ENCODE measurements at regions not wholly inside any gene's neighbourhood (a gene's known extent, or its start where the extent isn't known, plus 50 kb on each side); places are given as distances from the start of the nearest gene placed in this dataset.

DNA sequence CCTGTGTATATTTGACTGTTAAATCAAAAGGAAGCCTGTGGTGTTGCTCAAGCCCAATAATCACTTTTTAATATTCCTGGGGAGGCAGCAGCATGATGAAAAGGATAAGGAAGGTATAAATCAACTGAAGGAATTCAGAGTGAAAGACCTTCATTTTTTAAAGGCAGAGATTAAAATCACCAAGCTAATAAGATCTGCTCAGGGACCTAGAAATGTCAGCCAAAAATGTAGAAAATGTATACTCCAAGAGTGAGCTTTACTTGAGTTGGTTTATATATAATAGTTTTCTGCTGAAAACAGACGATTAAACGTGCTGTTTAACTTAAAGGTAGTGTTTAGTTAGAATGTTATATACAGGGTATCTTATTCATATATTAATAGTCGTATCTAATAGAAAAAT lies 549.3 kb downstream of the IQCM start:
- Histone ChIP-seq H3K27me3 (no peaks in the 10 kb centered on the region), H3K36me3 (no peaks in the 10 kb centered on the region), H3K4me3 (no peak overlapping the region), H3K9me3 (no peaks in the 10 kb centered on the region), H3K27ac (no peak overlapping the region), H3K4me1 (no peaks in the 10 kb centered on the region)
- WGBS, result 69% methylated on average over 3 of the region's 3 CpGs
- DNase-seq (ENCODE audit: low spot score in 2 of 2), result no peak
- TF ChIP-seq EP300 (IDR thresholded peaks at IDR 0.05), result no peak

DNA sequence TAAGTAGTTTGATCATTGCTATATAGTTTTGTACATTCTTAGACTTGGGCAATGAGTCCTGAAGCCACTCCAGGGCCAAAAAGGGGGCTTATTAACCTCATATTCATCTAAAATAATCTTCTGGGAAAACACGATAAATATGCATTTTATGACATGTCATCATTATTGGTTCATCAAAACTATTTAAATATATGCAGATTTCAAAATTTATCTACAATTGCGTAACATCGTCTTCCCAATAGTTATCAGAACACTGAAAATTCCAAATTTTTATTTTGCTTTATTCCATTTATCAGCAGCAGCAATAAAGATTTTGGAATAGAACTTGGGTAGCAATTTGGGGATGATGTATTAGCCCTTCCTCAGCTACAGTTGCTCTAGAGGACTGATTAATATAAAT lies 550.0 kb downstream of the IQCM start:
- WGBS, result 94% methylated on average over 3 of the region's 3 CpGs
- no peak for DNase-seq (ENCODE audit: low spot score in 2 of 2)
- TF ChIP-seq POLR2A (IDR thresholded peaks at IDR 0.05), result no peak
- TF ChIP-seq POLR2AphosphoS5 (IDR thresholded peaks at IDR 0.05), result no peak
- no peak for TF ChIP-seq EP300 (IDR thresholded peaks at IDR 0.05)
- TF ChIP-seq, protein P1, sequence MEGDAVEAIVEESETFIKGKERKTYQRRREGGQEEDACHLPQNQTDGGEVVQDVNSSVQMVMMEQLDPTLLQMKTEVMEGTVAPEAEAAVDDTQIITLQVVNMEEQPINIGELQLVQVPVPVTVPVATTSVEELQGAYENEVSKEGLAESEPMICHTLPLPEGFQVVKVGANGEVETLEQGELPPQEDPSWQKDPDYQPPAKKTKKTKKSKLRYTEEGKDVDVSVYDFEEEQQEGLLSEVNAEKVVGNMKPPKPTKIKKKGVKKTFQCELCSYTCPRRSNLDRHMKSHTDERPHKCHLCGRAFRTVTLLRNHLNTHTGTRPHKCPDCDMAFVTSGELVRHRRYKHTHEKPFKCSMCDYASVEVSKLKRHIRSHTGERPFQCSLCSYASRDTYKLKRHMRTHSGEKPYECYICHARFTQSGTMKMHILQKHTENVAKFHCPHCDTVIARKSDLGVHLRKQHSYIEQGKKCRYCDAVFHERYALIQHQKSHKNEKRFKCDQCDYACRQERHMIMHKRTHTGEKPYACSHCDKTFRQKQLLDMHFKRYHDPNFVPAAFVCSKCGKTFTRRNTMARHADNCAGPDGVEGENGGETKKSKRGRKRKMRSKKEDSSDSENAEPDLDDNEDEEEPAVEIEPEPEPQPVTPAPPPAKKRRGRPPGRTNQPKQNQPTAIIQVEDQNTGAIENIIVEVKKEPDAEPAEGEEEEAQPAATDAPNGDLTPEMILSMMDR (IDR thresholded peaks at IDR 0.05), result no peak
- no peaks in the 10 kb centered on the region for H3K4me1 ChIP-seq
- no peaks in the 10 kb centered on the region for H3K27me3 ChIP-seq
- H3K9me3 ChIP-seq, result no peaks in the 10 kb centered on the region
- no peaks in the 10 kb centered on the region for H3K36me3 ChIP-seq
- no peak overlapping the region for H3K27ac ChIP-seq
- no peak overlapping the region for H3K4me3 ChIP-seq

DNA sequence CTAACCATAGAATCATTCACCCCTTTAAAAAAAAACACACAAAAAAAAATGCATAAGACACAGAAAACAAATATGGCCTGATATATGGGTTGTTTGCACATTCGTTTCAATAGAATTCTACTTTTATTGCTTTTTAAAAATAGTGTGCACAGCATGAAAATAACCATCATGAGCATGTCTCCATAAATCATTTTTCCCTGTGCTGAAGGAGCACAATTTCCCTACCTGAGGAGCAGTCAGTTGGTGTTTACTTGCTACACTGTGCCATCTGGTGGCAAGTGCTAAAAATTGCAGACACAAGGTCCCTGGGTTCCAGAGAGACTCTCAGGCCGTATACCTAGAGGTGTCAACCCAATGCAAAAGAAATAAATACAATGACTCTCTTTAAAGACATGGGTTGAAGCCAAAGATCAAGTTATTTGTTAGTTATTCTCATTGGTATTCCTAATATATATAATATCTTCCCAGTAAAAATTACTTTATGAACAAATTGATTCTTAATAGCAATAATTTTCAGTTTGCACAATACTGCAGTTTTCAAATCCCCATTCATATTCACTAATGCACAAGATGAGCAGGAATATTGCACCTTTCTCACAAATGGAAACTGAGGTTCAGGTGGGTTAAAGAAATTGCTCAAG lies 551.4 kb downstream of the IQCM start:
- no peaks in the 10 kb centered on the region for H3K4me1 ChIP-seq
- H3K27me3 ChIP-seq, result no peaks in the 10 kb centered on the region
- H3K27ac ChIP-seq, result no peak overlapping the region
- no peak for DNase-seq (ENCODE audit: low spot score in 2 of 2)
- TF ChIP-seq EP300 (IDR thresholded peaks at IDR 0.05) (no peak), POLR2A (IDR thresholded peaks at IDR 0.05) (no peak), POLR2AphosphoS5 (IDR thresholded peaks at IDR 0.05) (no peak)
- TF ChIP-seq, protein P1 (IDR thresholded peaks at IDR 0.05), result peak; percentile 4 to 20
- H3K9me3 ChIP-seq, result no peaks in the 10 kb centered on the region
- H3K36me3 ChIP-seq, result no peaks in the 10 kb centered on the region
- WGBS, result 48% methylated on average over 2 of the region's 2 CpGs
- H3K4me3 ChIP-seq, result no peak overlapping the region

DNA sequence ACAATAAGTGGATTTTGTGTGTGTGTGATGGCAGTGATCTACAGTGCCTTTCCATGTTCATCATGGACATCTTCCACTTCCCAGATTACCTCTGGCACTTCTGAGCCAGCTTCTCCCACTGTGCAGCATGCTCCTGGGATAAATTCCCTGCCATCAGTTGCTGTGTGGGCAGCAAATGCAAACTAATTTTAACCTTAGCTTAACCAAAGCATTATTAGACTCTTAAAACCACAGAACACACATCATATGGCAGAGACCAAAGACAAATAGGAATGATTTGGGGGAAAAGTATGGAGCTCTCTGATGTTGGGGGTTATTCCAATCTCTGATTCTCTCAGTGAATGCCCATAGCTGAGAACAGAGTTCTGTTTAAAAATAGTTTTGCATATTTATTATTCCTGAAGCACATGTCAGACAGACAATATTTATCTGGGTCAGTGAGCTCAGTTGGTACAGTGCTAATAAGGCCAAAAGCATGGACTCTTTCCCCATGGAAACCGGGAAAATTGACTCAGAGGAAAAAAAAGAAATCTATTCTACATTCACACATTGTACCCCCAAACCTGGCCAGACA lies 567.4 kb downstream of the IQCM start:
- Histone ChIP-seq H3K4me1 (no peaks in the 10 kb centered on the region), H3K9me3 (no peaks in the 10 kb centered on the region), H3K36me3 (no peaks in the 10 kb centered on the region), H3K27ac (no peak overlapping the region), H3K27me3 (no peaks in the 10 kb centered on the region), H3K4me3 (no peak overlapping the region)
- TF ChIP-seq EP300 (IDR thresholded peaks at IDR 0.05) (no peak), POLR2A (IDR thresholded peaks at IDR 0.05) (no peak), POLR2AphosphoS5 (IDR thresholded peaks at IDR 0.05) (no peak)
- TF ChIP-seq, protein P1 (IDR thresholded peaks at IDR 0.05), result no peak
- 90% methylated on average over 1 of the region's 1 CpG for WGBS
- no peak for DNase-seq (ENCODE audit: low spot score in 2 of 2)

DNA sequence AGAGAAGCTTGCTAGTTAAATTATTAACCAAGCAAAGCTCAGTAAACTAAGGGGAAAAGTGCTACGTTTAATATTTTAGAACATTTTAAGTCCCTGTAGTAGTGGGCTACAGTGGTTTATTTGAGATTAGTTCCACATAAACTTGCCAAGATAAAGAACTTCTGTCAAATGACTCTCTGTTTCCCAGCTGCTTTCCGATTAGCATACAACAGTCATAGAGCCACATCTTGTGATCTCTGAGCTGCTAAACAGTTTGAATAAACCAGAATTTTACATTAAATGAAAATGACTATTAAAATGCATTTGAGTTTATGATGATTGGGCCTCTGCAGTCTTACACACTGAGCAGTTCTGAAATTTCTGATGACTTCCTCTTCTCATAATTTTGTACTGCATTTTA lies 568.5 kb downstream of the IQCM start:
- Histone ChIP-seq H3K4me1 (no peaks in the 10 kb centered on the region), H3K36me3 (no peaks in the 10 kb centered on the region), H3K27ac (no peak overlapping the region), H3K9me3 (no peaks in the 10 kb centered on the region), H3K27me3 (no peaks in the 10 kb centered on the region), H3K4me3 (no peak overlapping the region)
- TF ChIP-seq, protein P1 (IDR thresholded peaks at IDR 0.05), result no peak
- TF ChIP-seq POLR2A (IDR thresholded peaks at IDR 0.05) (no peak), POLR2AphosphoS5 (IDR thresholded peaks at IDR 0.05) (no peak), EP300 (IDR thresholded peaks at IDR 0.05) (no peak)
- DNase-seq (ENCODE audit: low spot score in 2 of 2), result no peak
- 68% methylated on average over 2 of the region's 2 CpGs for WGBS
